GM23248 (cell line): ENCODE measurements at regions not wholly inside any gene's neighbourhood (a gene's known extent, or its start where the extent isn't known, plus 50 kb on each side); places are given as distances from the start of the nearest gene placed in this dataset.

Experiments
- DNase-seq: peaks from one replicate; pipeline ENCODE4 v3.0.0-alpha.2; 2015
- H2AFZ ChIP-seq: fragments of 200-600 bp; sonication (generic); 2 replicates; pipeline ENCODE4 v1.6.1; 2016; ENCODE audit warnings: antibody characterized with exemption
- H3F3A ChIP-seq: fragments of 200-600 bp; sonication (generic); 2 replicates; pipeline ENCODE4 v1.6.1; 2016; ENCODE audit warnings: mild to moderate bottlenecking, antibody characterized with exemption, mixed run types; ENCODE audit not compliant: insufficient read depth
- H3K27ac ChIP-seq: fragments of 200-600 bp; sonication (generic); 2 replicates; pipeline ENCODE4 v1.5.1; 2016; ENCODE audit warnings: mild to moderate bottlenecking
- H3K27me3 ChIP-seq: fragments of 200-600 bp; sonication (generic); replicated peaks from 2 replicates; pipeline ENCODE4 v1.6.1; 2016; ENCODE audit warnings: mild to moderate bottlenecking; ENCODE audit not compliant: insufficient read depth
- H3K36me3 ChIP-seq: fragments of 200-600 bp; sonication (generic); 2 replicates; pipeline ENCODE4 v1.6.1; 2016; ENCODE audit warnings: low read depth, mild to moderate bottlenecking
- H3K4me1 ChIP-seq: fragments of 200-600 bp; sonication (generic); 2 replicates; pipeline ENCODE4 v1.6.1; 2016; ENCODE audit warnings: mild to moderate bottlenecking; ENCODE audit not compliant: insufficient read depth
- H3K4me2 ChIP-seq: fragments of 200-600 bp; sonication (generic); one replicate; pipeline ENCODE4 v1.6.1; 2016; ENCODE audit warnings: mild to moderate bottlenecking; ENCODE audit not compliant: unreplicated experiment
- H3K4me3 ChIP-seq: fragments of 200-600 bp; sonication (generic); 2 replicates; pipeline ENCODE4 v1.5.1; 2016; ENCODE audit warnings: mild to moderate bottlenecking
- H3K79me2 ChIP-seq: fragments of 200-600 bp; sonication (generic); 2 replicates; pipeline ENCODE4 v1.6.1; 2016; ENCODE audit warnings: mild to moderate bottlenecking; ENCODE audit not compliant: insufficient read depth
- H3K9ac ChIP-seq: fragments of 200-600 bp; sonication (generic); 2 replicates; pipeline ENCODE4 v1.6.1; 2016; ENCODE audit warnings: mild to moderate bottlenecking
- H3K9me2 ChIP-seq: fragments of 200-600 bp; sonication (generic); 2 replicates; pipeline ENCODE4 v1.6.1; 2016; ENCODE audit warnings: mixed run types, mild to moderate bottlenecking, moderate library complexity; ENCODE audit not compliant: insufficient read depth
- H3K9me3 ChIP-seq: fragments of 200-600 bp; sonication (generic); one replicate; pipeline ENCODE4 v1.6.1; 2017; ENCODE audit warnings: low read depth
- H4K20me1 ChIP-seq: fragments of 200-600 bp; sonication (generic); 2 replicates; pipeline ENCODE4 v1.6.0; 2016; ENCODE audit not compliant: insufficient read depth
- EZH2 ChIP-seq: fragments of 200-600 bp; sonication (generic); IDR thresholded peaks from 2 replicates; pipeline ENCODE4 v1.6.1; 2018; ENCODE audit warnings: antibody characterized with exemption, mild to moderate bottlenecking; ENCODE audit not compliant: insufficient read depth, poor library complexity, severe bottlenecking
- EZH2phosphoT487 ChIP-seq: fragments of 200-600 bp; sonication (generic); IDR thresholded peaks from 2 replicates; pipeline ENCODE4 v1.6.1; 2018; ENCODE audit warnings: antibody characterized with exemption, moderate library complexity, mild to moderate bottlenecking, low read depth; ENCODE audit not compliant: insufficient read depth
- WGBS, 2 experiments: methylation state at CpG; one replicate each; pipeline ENCODE4 v1.1.6; 2015 to 2017; ENCODE audit warnings: low lambda C conversion rate in 2 of 2, low coverage in 1 of 2; ENCODE audit errors: missing lambda C conversion rate in 2 of 2; 5-methylcytosine and 5-hydroxymethylcytosine counted together
- in situ Hi-C: fragments of 300-500 bp; cut with MboI; formaldehyde crosslinking; loops from 2 replicates; pipeline ENCODE4 v1.15.0; 2020

DNA sequence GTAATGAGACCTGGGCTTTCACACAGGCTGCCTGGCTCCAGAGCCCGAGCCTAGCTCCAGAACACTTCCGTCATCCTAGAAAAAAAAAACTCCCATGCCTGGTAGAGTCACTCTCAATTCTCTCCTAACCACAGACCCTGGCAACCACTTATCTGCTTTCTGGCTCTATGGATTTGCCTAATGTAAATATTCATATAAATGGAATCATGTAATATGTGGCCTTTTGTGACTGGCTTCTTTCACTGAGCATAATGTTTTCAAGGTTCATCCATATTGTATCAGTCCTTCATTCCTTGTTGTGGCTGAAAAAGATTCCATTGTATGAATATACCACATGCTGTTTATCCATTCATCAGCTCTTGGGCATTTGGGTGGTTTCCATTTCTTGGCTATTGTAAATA, 167.7 kb upstream of the MKLN1 start:
- H3K36me3 ChIP-seq: no peaks in the 10 kb centered on the region
- in situ Hi-C loops: no loop called here
- H4K20me1 ChIP-seq: no peaks in the 10 kb centered on the region
- DNase-seq: peak; percentile 73
- no peaks in the 10 kb centered on the region for H3K9me2 ChIP-seq
- H2AFZ ChIP-seq: no peak overlapping the region
- no peak overlapping the region for H3K4me3 ChIP-seq
- peak overlapping the region; percentile 26; the same call in 1 of the 2 replicates for H3K27ac ChIP-seq
- no peak for TF ChIP-seq EZH2
- TF ChIP-seq EZH2phosphoT487: no peak
- no peaks in the 10 kb centered on the region for H3K9me3 ChIP-seq
- WGBS, 2 experiments: 83 to 92% methylated on average over 2 of the region's 2 CpGs
- no peak overlapping the region for H3K4me2 ChIP-seq
- H3K79me2 ChIP-seq: no peaks in the 10 kb centered on the region
- no peak overlapping the region for H3K9ac ChIP-seq
- peaks cover 42% of the 10 kb centered on the region for H3K4me1 ChIP-seq
- H3K27me3 ChIP-seq: no peaks in the 10 kb centered on the region
- H3F3A ChIP-seq: peaks cover 42% of the 10 kb centered on the region

DNA sequence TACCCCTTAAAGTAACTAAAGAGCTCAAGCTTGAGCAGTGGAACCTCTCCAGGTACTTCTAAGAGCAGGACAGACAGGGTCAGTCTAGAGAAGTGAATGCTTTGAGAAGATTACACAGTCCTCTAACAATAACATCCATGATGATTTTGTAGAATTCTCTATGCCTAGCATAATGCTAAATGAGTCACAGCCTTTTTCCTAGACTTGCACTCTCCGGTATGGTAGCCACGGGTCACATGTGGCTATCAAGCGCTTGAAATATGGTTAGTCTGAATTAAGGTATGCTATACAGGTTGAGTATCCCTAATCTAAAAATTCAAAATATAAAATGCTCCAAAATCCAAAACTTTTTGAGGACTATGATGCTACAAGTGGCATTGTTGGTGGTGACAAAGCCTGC, 166.6 kb upstream of the MKLN1 start:
- TF ChIP-seq EZH2: no peak
- TF ChIP-seq EZH2phosphoT487: no peak
- no peaks in the 10 kb centered on the region for H3K9me2 ChIP-seq
- no peaks in the 10 kb centered on the region for H3K9me3 ChIP-seq
- DNase-seq: peak; percentile 46
- no peak overlapping the region for H3K4me3 ChIP-seq
- 60 to 69% methylated on average over 3 of the region's 3 CpGs for WGBS, 2 experiments
- in situ Hi-C loops: no loop called here
- peak overlapping the region; percentile 35; the same call in 1 of the 2 replicates for H3K27ac ChIP-seq
- no peak overlapping the region for H2AFZ ChIP-seq
- H3F3A ChIP-seq: peaks cover 45% of the 10 kb centered on the region
- H3K4me1 ChIP-seq: peaks cover 46% of the 10 kb centered on the region
- no peaks in the 10 kb centered on the region for H3K79me2 ChIP-seq
- H4K20me1 ChIP-seq: no peaks in the 10 kb centered on the region
- H3K4me2 ChIP-seq: no peak overlapping the region
- no peaks in the 10 kb centered on the region for H3K36me3 ChIP-seq
- H3K27me3 ChIP-seq: no peaks in the 10 kb centered on the region
- H3K9ac ChIP-seq: no peak overlapping the region

DNA sequence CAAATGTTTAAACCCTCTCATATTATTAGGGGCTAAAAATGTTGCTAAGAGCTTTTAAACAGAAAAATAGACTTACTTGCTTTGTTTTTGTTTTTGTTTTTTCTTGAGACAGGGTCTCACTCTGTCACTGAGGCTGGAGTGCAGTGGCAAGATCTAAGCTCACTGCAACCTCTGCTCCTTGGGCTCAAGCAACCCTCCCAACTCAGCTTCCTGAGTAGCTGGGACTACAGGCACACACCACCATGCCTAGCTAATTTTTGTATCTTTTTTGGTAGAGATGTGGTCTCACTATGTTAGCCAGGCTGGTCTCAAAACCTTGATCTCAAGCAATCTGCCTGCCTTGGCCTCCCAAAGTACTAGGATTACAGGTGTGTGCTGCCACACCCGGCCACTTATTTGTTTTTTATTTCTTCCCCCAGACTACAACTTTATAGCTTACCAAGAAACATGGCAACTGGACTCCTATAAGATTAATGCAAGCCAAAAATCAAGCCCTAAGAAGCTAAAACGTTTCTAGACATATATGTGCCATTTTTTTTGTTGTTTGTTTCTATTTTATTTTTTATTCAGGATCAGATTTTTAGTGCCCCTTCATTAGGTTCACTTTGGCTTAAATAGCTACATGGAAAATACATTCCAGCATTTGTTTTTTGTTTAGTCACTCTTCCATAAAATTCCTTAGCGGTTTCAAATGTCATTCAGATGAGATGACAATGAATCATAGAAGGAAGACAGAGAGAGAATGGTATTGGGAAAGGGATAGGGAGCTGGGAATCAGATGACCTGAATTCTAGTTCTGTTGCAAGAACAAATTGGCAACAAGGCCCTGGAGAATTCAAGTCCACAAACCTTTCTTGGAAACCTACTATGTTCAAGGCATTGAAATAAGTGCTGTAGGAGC, 163.4 kb upstream of the MKLN1 start:
- H2AFZ ChIP-seq: peak overlapping the region; percentile 69
- peak overlapping the region; percentile 70 for H3K4me2 ChIP-seq
- TF ChIP-seq EZH2: no peak
- no peak for TF ChIP-seq EZH2phosphoT487
- no peaks in the 10 kb centered on the region for H4K20me1 ChIP-seq
- H3K4me1 ChIP-seq: peaks cover 36% of the 10 kb centered on the region
- H3K9ac ChIP-seq: peak overlapping the region; percentile 72
- peak overlapping the region; percentile 93 for H3K27ac ChIP-seq
- 0 to 3% methylated on average over 3 of the region's 3 CpGs for WGBS, 2 experiments
- H3K9me3 ChIP-seq: no peaks in the 10 kb centered on the region
- in situ Hi-C loops: no loop called here
- DNase-seq: peak; percentile 91
- H3K79me2 ChIP-seq: no peaks in the 10 kb centered on the region
- H3F3A ChIP-seq: peaks cover 28% of the 10 kb centered on the region
- H3K4me3 ChIP-seq: peak overlapping the region; percentile 37
- H3K36me3 ChIP-seq: no peaks in the 10 kb centered on the region
- no peaks in the 10 kb centered on the region for H3K27me3 ChIP-seq
- H3K9me2 ChIP-seq: no peaks in the 10 kb centered on the region

DNA sequence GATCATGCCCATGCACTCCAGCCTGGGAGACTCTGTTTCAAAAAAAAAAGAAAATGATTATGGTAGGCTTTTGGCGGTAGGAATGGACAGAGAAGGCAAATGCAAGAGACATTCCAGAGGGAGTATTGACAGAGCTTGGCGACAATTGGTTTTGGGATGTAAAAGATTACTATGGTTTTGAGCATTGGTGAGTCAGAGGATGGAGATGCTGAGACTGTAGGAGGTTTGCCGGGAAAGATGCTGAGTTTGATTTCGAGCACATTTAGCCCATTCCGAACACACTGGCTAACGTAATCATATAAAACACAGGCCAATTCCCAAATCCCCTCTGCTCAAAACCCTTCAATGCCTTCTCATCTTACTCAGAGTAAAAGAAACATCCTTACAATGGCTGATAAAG, 161.6 kb upstream of the MKLN1 start:
- H3K4me2 ChIP-seq: no peak overlapping the region
- in situ Hi-C loops: no loop called here

More for the DNA sequence above, 161.6 kb upstream of the MKLN1 start:
- Histone ChIP-seq H4K20me1 (no peaks in the 10 kb centered on the region), H2AFZ (no peak overlapping the region), H3K9ac (no peak overlapping the region), H3K9me3 (no peaks in the 10 kb centered on the region), H3K27ac (no peak overlapping the region), H3K9me2 (no peaks in the 10 kb centered on the region), H3K36me3 (no peaks in the 10 kb centered on the region), H3K79me2 (no peaks in the 10 kb centered on the region), H3K4me1 (peaks cover 27% of the 10 kb centered on the region), H3K4me3 (no peak overlapping the region), H3F3A (peaks cover 42% of the 10 kb centered on the region), H3K27me3 (no peaks in the 10 kb centered on the region)
- DNase-seq: peak; percentile 31
- WGBS, 2 experiments: 81 to 88% methylated on average over 6 of the region's 6 CpGs
- TF ChIP-seq EZH2 (no peak), EZH2phosphoT487 (no peak)
